Activated naive CD4-positive, alpha-beta T cell treated with anti-CD3 and anti-CD28 coated beads, Interleukin-2, amount 50 U/mL, for 72 hours (primary cell): ENCODE measurements at regions not wholly inside any gene's neighbourhood (a gene's known extent, or its start where the extent isn't known, plus 50 kb on each side); places are given as distances from the start of the nearest gene placed in this dataset.

Experiments used
- ATAC-seq, 2 donors: fragments of 150-1000 bp; cut with Tn5 transposase; 2 replicates each; pipeline ENCODE4 v1.10.0; 2021; ENCODE audit warnings: mild to moderate bottlenecking in 2 of 2, moderate library complexity in 2 of 2
- DNase-seq, 2 donors: peaks; one replicate each; pipeline ENCODE4 v3.0.0; 2021 to 2022; ENCODE audit warnings: low spot score in 2 of 2
- H3K27ac Mint-ChIP-seq, 2 donors: one replicate each; pipeline ENCODE4 v1.8.0; 2022; ENCODE audit warnings: mild to moderate bottlenecking in 2 of 2, mixed read lengths in 2 of 2
- H3K36me3 Mint-ChIP-seq, 2 donors: one replicate each; pipeline ENCODE4 v1.8.0; 2022; ENCODE audit warnings: mixed read lengths in 2 of 2
- H3K9me3 Mint-ChIP-seq, 2 donors: one replicate each; pipeline ENCODE4 v1.8.0; 2022; ENCODE audit warnings: mixed read lengths in 2 of 2

DNA sequence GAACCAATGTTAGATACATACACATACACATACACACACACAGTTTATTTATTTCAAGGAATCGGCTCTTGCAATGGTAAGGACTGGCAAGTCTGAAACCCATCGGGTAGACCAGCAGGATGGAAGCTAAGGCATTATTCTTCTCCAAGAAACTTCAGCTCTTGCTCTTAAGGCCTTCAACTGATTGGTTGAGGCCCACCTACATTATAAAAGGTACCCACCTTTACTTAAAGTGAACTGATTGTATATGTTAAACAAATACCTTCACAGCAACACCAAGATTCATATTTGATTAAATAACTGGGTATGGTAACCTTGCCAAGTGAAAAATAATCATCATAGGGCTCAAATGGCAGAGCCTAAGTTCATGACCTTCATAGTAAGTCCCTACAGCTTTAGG, 695.5 kb downstream of the BCL11B start:
- DNase-seq (no peak), ATAC-seq (no peak)
- Mint-ChIP-seq H3K27ac (no peak overlapping the region), H3K9me3 (no peaks in the 10 kb centered on the region), H3K36me3 (no peaks in the 10 kb centered on the region)

DNA sequence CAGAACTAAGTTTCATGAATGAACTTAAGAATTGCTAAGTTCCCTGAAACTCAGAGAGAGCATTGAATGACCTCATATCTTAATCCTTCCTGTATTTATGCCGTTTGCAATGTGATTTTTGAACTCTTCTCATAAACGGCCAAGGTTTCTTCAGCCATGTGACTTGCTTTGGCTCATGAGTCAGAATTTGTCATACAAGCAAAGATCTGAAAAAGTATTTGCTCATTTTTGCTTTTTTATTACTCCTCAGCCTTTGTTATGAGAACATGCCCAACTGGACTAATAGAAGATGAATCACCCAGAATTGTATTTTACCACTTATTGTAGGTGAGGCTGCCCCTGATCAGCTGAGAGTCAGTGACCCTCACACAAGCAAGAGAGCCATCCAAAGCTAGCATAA, 693.8 kb downstream of the BCL11B start:
- H3K27ac Mint-ChIP-seq, result no peak overlapping the region
- peaks cover 0 to 3% of the 10 kb centered on the region in 2 donors for H3K9me3 Mint-ChIP-seq
- ATAC-seq (no peak), DNase-seq (no peak)
- no peaks in the 10 kb centered on the region for H3K36me3 Mint-ChIP-seq

DNA sequence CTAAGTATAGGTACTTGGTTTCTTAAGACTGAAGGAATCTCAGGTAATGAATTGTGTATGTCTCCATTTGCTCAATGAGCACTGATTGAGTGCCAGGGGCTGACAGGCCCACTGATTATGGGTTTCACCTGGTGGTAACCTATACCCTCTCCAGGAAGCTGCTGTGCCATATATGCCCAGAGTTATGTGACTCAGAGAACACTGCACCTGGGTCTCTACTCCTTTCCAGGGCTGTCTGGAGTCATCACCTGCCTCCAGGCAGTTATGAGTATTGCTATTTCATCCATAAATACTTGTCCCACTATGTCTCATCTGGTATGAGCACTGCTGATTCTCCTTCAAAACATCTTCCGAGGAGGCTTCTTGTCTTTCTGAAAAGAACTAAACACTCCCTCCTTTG, 692.9 kb downstream of the BCL11B start:
- ATAC-seq (peak in 1 of 2 donors; percentile 35), DNase-seq (no peak)
- H3K36me3 Mint-ChIP-seq, result no peaks in the 10 kb centered on the region
- peak overlapping the region in 1 of 2 donors; percentile 5 for H3K27ac Mint-ChIP-seq
- H3K9me3 Mint-ChIP-seq, result peaks cover 0 to 5% of the 10 kb centered on the region in 2 donors

DNA sequence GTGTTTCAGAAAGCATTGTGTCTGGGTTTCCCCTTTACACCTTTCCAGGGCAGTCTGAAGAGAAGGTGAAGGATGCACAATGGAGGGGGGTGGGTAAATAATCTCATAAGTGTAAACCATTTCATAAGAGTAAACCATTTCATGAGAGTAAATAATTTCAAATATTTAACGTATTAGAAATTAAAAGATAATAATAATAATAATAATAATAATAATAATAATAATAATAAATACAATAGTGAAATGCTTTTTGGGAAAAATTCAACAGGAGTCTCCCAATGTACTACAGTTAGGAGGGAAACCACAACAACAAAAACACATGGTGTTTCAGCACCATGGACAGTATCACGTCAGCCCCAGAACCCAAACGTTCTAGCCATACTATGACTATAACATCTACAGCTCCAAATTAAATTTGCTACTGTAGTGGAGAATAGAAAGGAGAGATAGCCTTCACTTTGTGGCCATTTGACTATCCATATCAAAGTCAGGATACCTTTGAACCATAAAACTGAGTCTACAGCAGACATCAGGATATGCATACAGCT, 691.8 kb downstream of the BCL11B start:
- Mint-ChIP-seq H3K9me3 (peaks cover 0 to 5% of the 10 kb centered on the region in 2 donors), H3K36me3 (no peaks in the 10 kb centered on the region), H3K27ac (peak overlapping the region in 1 of 2 donors; percentile 53)
- ATAC-seq (no peak), DNase-seq (no peak)

DNA sequence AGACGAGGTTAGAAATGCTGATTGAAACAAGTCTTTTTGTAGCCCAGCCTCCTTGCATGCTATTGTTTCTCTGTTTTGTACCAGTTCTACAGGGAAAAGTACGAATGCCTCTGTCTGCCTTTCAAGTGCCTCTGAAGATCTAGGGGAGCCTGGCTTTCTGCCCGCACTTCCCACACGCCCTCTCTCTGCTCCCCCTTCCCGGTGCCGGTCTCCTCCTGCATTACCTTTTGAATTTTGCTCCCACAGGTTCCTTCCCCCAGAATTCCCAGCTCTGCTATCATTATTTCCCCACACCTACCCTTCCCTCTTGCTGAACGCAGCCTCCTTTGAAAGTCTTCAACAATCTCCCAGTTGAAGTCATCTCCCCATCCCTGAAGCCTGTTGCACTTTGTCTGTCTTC, 689.7 kb downstream of the BCL11B start:
- Mint-ChIP-seq H3K27ac (no peak overlapping the region), H3K9me3 (peaks cover 0 to 5% of the 10 kb centered on the region in 2 donors), H3K36me3 (no peaks in the 10 kb centered on the region)
- DNase-seq (no peak), ATAC-seq (no peak)

DNA sequence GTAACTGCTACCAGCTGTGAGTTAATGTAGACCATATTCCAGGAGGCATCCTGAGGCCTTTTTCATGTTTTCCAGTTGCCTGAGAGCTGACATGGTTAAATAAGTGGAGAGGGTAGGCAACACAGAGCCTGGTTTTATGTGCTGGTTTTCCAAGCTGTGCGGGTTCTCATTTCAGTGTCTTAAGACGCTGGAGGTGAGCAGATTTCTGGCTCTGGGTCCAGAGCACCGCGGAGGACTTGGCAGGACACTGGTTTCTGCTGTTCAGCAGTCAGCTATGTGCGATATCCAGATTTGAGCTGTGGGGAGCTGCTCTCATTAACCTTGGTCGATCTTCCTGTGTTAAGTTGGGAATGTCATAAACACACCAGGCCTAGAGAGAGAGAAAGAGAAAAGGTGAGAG, 680.8 kb downstream of the BCL11B start:
- H3K36me3 Mint-ChIP-seq, result peaks cover 0 to 4% of the 10 kb centered on the region in 2 donors
- peak overlapping the region in 1 of 2 donors; percentile 22 for H3K27ac Mint-ChIP-seq
- ATAC-seq, result no peak
- peaks cover 0 to 8% of the 10 kb centered on the region in 2 donors for H3K9me3 Mint-ChIP-seq
- no peak for DNase-seq

DNA sequence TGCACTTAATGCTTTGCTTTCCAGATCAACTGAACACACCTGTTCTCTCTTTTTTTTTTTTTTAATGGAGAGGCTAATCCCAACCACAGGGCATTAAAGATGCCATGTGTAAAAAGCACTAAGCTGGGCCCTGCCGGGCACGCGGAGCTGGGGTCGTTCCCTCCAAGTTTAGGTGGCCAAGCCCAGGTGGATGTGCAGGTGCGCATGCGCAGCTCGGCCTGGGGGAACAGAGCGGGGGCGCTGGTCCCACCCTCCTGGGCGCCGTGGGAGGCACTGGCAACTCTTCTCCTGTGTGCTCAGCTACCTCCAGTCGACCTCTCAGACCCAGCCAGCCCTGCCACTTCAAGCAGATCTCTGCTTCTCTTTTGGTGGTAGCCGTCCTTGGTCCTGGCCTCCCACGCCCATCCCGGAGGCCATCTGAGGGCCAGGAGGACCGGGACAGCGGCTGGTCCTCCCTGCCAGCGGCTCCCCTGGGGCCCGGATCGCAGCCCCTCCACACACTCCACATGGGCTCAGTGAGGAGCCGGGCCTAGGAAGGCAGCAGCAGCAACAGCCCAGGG, 679.3 kb downstream of the BCL11B start:
- H3K9me3 Mint-ChIP-seq, result peaks cover 4 to 14% of the 10 kb centered on the region in 2 donors
- H3K27ac Mint-ChIP-seq, result no peak overlapping the region
- DNase-seq (no peak), ATAC-seq (no peak)
- H3K36me3 Mint-ChIP-seq, result peaks cover 0 to 11% of the 10 kb centered on the region in 2 donors

DNA sequence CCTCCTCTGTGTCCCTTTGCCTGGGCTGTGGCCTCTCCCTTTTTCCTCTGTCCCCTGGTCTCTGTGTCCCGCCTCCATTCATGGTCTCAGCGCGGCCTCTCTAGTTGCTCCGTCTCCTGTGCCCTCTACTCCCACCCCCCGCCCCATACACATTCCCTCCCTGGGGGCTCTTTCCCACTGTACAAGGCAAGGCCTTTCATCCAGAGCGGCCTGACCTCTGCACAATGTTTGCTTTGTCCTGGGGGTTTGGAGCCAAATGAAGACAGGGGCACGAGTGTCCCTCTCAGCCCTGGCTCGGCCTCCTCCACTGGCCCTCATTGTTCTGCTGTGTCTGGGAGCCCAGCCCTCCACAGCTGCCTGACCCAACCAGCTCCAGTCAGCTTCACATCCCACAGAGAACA, 678.6 kb downstream of the BCL11B start:
- ATAC-seq (no peak), DNase-seq (no peak)
- peaks cover 4 to 14% of the 10 kb centered on the region in 2 donors for H3K9me3 Mint-ChIP-seq
- H3K36me3 Mint-ChIP-seq, result peaks cover 0 to 17% of the 10 kb centered on the region in 2 donors
- H3K27ac Mint-ChIP-seq, result peak overlapping the region in 1 of 2 donors; percentile 48

DNA sequence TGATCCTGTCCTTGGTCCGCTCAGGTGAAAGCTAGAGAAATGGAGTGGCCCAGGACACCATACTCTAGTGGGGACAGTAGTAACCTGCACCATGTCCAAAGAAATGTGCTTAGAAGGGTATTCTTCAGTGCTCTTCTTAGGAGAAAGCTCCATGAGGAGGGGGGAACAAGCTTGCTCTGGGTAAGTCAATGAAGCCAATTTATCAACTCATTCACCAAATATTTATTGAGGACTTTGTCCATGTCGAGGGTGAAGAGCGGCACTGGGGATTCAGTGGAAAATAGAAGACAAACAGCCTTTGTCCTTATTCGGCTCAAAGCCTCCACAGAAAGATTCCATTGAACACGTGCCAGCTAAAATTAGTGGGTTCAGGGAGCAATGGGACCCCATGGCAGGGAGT, 677.8 kb downstream of the BCL11B start:
- ATAC-seq (no peak), DNase-seq (no peak)
- H3K27ac Mint-ChIP-seq, result no peak overlapping the region
- peaks cover 4 to 10% of the 10 kb centered on the region in 2 donors for H3K9me3 Mint-ChIP-seq
- H3K36me3 Mint-ChIP-seq, result peaks cover 0 to 17% of the 10 kb centered on the region in 2 donors

DNA sequence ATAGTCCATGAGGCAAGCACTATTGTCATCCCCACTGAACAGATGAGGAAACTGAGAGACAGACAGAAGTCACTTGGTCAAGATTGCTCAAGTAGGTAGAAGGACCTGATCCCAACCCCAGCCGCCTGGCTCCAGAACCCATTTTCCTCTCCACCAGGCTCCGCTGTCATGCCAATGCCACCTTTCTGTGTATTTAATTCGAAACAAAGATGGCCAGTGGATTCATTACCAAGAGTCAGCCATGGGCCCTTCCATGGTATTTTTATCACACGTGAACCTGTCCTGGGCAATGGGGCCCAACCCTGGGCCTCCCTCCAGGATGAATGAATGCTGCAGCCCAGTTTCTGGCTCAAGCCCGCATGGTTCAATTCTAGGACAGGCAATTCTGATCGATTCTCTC, 673.4 kb downstream of the BCL11B start:
- ATAC-seq (no peak), DNase-seq (no peak)
- peaks cover 4 to 10% of the 10 kb centered on the region in 2 donors for H3K9me3 Mint-ChIP-seq
- peaks cover 0 to 17% of the 10 kb centered on the region in 2 donors for H3K36me3 Mint-ChIP-seq
- H3K27ac Mint-ChIP-seq, result no peak overlapping the region

DNA sequence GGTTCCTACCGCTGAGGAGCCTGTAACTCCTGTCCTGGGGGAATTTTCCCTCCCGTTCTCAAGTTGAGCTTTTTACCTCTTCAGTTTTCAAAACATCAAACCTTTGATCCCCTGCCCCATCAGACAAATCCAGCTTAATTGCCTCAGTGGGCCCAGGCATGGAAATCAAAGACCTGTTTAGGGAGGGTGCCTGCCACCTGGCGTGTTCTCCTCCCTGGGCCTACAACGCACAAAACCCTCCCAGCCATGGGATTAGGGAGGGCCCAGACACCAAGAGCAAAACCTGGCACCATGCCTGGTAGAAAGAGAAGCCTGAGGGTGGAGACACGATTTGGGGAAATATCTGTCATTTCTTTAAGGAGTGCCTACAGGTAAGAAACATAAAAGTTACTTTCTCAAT, 672.9 kb downstream of the BCL11B start:
- H3K9me3 Mint-ChIP-seq, result peaks cover 4 to 10% of the 10 kb centered on the region in 2 donors
- DNase-seq, result no peak
- H3K27ac Mint-ChIP-seq, result no peak overlapping the region
- no peak for ATAC-seq
- peaks cover 0 to 17% of the 10 kb centered on the region in 2 donors for H3K36me3 Mint-ChIP-seq

DNA sequence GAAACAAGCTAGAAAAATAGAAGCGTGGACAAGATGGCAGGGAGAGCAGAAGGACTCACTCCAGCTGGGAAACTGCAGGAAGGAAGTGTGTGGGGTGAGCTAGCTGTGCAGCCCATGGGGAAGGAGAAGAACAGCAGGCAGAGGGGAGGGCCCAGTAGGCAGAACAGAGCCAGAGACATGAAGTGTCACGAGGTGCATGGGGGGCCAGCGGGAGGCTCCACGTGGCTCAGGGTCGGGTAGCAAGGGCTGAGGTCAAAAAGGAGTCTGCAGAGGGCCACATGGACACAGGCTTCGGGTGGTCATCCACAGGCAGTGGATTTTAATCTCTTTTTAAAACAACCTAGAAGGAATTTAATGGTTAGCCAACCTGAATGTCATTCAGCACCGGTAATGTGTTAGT, 669.0 kb downstream of the BCL11B start:
- ATAC-seq (no peak), DNase-seq (no peak)
- Mint-ChIP-seq H3K27ac (peak overlapping the region in 1 of 2 donors; percentile 79), H3K9me3 (no peaks in the 10 kb centered on the region), H3K36me3 (peaks cover 0 to 4% of the 10 kb centered on the region in 2 donors)

DNA sequence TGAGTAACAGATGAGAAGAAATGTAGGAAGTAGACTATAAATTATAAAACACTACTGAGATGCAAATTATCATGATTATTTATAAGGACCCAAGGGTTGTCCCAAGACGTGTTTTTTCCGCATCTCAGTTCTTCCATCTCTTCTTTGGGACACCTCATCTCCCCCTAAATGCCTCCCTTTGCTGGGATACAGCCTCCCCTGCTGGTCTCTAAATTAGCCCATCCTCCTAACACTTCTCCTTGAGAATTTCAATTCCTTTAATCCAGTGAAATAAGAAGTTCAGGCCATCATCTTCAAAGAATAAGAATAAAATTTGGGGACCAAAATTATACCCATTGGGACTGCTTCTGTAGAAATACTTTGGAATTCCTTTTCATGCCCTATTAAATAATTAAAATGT, 667.0 kb downstream of the BCL11B start:
- Mint-ChIP-seq H3K27ac (no peak overlapping the region), H3K36me3 (no peaks in the 10 kb centered on the region), H3K9me3 (no peaks in the 10 kb centered on the region)
- DNase-seq (no peak), ATAC-seq (no peak)

DNA sequence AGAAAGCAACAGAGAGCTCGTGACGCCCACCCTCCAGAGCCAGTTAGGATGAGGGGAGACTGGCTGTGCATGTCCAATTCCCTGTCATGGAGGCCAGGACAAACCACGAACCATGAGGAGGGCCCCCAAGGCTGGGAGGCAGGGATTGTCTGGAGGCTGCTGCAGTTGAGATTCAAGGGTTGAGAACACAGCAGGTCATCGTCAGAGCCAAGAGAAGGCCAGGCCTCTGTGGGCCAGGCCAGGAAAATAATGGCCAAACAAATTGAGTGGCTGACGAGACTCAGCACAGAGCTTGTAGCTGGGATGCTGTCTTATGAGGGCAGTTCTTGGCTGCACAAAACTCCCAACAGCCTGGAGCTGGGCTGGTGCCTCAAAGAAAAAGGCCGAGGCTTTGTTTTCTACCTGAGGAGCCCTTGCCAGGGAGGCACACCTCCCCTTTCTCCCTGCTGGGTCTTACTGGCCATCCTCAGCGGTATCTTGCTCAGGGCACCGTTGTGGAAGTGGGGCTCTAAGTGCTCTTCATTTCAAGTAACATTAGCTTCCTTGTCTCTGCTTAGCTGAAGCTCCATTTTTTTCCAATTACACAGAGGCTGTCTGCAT, 665.9 kb downstream of the BCL11B start:
- ATAC-seq (no peak), DNase-seq (no peak)
- Mint-ChIP-seq H3K9me3 (no peaks in the 10 kb centered on the region), H3K27ac (peak overlapping the region in 1 of 2 donors; percentile 85), H3K36me3 (no peaks in the 10 kb centered on the region)

DNA sequence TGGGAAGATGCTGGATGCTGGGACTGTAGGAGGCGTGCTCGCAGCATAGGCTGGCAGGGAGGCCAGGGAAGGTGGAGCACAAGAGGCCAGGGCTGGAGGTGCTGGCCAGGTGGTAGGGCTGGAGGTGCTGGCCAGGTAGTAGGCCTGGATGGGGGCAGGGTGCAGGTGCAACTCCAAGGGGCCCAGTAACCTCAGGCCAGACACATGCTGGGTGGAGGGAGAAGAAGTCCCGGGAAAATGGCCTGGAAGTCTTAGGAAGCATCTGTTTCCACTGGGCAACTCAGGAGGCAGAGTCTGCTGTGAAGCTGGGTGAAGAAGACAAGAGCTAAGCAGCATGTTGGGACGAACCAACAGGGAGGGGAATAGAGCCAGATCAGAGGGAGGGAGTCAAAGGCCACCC, 665.2 kb downstream of the BCL11B start:
- no peak for DNase-seq
- Mint-ChIP-seq H3K27ac (peak overlapping the region; percentile 17 to 85), H3K9me3 (no peaks in the 10 kb centered on the region), H3K36me3 (no peaks in the 10 kb centered on the region)
- no peak for ATAC-seq

DNA sequence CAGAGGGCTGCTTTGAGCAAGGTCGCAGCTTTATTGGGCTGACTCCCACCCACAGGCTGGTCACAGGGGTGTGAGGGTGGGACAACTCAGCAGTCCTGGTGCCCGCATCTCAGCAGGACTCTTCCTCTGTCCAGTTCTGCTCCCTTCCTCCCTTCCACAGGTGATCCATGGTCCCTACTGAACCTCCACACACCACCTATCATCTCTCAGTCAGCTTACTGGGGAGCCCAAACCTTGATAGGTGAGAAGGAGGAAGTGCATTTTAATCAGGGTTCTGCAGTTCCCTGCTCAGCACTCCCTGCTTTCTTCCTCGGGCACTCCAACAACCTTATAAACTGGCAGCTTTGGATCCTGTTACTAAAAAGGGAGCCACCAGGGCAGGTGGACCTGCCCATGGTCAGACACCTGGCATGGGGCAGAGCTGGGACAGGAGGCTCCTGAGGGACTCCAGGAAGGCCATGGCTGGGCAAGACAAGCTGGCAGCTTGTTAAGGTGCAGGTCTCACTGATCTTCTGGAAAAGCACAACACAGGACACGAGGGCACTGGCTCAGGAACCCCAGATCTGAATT, 664.6 kb downstream of the BCL11B start:
- Mint-ChIP-seq H3K36me3 (no peaks in the 10 kb centered on the region), H3K9me3 (no peaks in the 10 kb centered on the region), H3K27ac (peak overlapping the region in 1 of 2 donors; percentile 85)
- DNase-seq (no peak), ATAC-seq (no peak)

DNA sequence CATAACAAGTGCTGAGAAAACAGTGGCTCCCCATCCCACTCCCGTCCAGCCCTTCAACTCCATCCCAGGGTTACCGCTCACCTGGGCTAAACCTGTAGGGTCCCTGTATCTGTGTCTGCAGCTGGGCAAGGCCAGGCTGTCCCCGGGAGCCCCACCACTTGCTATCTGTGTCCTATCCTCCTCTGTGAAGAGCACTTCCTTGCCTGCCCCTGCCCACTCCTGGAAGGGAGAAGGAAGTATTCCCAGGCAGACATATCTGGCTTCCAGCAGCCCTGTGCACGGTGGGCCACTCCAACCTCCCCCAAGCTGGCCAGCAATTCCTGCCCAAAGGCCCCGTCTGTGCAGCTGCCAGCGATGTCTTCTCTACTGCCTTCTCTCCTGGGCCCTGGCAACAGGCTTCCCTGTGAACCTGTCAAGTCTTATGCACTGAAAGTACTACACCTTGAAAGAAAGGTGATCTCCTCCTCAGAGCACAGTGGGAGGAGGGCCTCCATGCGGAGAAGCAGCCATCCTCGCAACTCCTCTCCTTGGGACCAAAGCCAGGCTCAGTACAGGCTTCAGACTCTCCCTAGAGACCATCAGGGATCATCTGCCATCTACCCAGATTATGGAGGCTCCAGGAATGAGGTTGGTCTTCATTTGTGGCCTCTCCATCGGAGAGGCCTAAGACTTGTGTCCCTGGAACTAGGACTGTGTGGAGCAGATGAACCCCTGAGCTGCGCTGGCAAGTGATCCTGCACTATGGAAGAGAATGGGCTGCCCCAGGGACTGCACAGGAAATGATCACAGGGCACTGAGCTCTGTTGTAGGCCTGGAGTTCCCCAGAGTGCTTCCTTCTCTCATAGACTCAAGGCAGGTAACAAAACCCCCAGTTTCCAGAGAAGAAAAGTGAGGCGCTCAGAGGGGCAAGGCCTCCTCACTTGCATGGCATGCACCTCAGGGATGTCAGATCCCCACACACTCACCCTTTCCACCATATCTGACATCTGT, 663.6 kb downstream of the BCL11B start:
- ATAC-seq, result no peak
- no peak for DNase-seq
- H3K27ac Mint-ChIP-seq, result peak overlapping the region in 1 of 2 donors; percentile 85
- no peaks in the 10 kb centered on the region for H3K9me3 Mint-ChIP-seq
- H3K36me3 Mint-ChIP-seq, result no peaks in the 10 kb centered on the region
